ENCODE measurements at regions not wholly inside any gene's neighbourhood (a gene's known extent, or its start where the extent isn't known, plus 50 kb on each side); places are given as distances from the start of the nearest gene placed in this dataset.

- no peak for DNase-seq (ENCODE audit: low read depth, low spot score)
These were observed 197.0 kb upstream of the FKBP1C start for GRCh38 chr6:63014290-63014689.

DNA sequence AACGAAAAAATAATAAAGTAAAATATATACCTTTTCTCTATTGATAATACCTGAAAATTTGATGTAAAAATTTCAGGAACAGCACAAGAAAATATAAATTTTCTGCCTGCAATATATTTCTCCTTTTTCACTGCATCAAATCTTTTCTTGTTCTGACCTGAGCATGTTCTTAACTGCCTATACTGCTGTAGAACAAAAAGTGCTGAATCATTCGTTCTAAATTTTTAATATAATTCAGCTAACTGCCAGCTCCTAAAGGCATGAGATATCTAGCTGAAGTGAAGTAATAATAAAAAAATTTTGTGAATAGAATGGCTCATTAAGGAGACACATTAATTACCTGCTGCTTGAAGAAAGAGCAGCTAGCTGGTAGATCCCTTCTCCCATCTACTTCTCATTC, 188.6 kb upstream of the FKBP1C start:
- DNase-seq (ENCODE audit: low read depth, low spot score), result no peak

DNA sequence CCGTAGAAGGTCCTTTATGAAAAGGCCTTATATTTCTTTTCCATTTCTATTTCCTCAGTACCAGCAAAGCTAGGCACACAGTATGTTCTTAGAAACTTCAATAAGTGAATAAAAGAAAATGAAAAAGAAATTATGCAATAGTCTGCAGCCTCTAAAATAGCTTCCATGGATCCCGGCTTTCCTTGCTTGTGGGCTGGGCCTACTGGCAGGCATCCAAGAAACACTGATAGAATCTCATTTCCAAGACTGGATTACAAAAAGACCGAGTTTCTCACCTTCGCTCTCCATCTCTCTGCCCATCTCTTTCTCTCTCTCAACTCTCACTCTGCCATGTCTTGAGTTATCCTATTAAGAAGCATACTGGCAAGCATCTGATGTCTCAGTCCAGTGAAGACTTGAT, 187.5 kb upstream of the FKBP1C start:
- DNase-seq (ENCODE audit: low read depth, low spot score), result no peak

- DNase-seq (ENCODE audit: low read depth, low spot score), result peak; percentile 40
These were observed 162.1 kb upstream of the FKBP1C start for GRCh38 chr6:63049216-63049615.

GRCh38 chr6:63053206-63053605, 158.1 kb upstream of the FKBP1C start:
- peak; percentile 46 for DNase-seq (ENCODE audit: low read depth, low spot score)

GRCh38 chr6:63058601-63059000, 152.7 kb upstream of the FKBP1C start:
- DNase-seq (ENCODE audit: low read depth, low spot score), result peak; percentile 41

DNA sequence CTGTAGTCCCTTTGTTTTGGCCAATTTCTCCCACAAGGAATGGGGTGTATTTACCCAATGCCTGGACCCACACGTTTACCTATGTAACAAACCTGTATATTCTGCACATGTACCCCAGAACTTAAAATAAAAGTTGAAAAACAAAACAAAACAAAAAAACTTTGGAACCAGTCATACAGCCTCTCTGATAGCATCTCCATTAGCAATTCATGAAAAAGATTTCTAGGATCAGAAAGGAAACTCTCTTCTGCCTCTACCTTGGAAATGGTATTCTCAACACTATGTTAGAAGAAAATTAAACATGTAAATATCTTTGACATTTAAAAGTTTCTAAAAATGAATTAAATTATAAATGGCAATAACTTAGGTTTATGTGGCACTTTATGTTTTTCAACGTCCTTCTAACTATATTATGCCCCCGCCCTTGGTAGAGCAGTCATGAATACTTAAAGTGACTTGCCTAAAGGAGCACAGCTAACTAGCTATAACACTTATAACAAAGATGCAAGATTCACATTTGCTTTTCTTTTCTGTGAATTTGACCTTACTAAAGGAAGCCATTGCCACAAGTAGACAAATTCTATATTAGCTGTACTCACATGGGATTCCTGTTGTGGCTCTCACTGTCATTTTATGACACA, 147.5 kb upstream of the FKBP1C start:
- no peak for DNase-seq (ENCODE audit: low read depth, low spot score)

GRCh38 chr6:63066055-63066704, 145.1 kb upstream of the FKBP1C start:
- DNase-seq (ENCODE audit: low read depth, low spot score), result peak; percentile 44

DNA sequence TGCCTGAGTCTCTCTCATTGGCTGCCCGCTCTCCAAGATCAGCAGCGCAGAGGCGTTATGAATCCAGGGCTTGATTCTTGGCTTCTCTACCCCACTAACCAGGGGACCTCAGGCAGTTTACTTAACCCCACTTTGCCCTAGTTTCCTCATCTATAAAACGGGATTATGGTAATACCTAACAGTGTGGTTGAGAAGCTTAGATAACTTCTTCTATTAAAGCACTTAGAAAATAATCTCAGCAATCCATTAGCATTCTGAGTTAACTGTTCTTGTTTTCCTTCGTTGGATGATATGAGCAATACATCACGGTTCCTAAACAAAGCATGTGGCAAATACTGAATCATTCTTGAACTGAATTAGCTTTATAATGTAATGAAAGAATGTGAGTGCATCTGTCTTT, 116.3 kb upstream of the FKBP1C start:
- DNase-seq (ENCODE audit: low read depth, low spot score), result no peak

DNA sequence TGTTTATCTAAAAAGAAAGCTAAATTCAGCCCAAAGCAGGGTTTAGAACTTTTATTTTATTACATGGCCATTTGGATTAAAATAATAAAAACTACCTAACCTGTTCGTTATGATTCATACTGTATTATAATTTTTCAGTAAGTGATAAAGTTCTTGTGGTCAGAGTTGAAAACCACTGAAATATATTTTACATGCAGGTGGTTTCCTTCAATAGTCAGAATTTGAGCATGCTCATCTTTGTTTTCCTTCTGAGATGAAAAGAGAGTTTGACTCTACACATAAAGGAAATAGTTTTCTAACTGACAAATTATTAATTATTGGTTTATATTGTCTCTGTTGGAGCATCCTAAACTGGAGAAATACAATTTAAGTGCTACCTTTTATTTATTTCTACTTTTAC, 114.0 kb upstream of the FKBP1C start:
- no peak for DNase-seq (ENCODE audit: low read depth, low spot score)

GRCh38 chr6:63098789-63099188, 112.5 kb upstream of the FKBP1C start:
- DNase-seq (ENCODE audit: low read depth, low spot score), result no peak

DNA sequence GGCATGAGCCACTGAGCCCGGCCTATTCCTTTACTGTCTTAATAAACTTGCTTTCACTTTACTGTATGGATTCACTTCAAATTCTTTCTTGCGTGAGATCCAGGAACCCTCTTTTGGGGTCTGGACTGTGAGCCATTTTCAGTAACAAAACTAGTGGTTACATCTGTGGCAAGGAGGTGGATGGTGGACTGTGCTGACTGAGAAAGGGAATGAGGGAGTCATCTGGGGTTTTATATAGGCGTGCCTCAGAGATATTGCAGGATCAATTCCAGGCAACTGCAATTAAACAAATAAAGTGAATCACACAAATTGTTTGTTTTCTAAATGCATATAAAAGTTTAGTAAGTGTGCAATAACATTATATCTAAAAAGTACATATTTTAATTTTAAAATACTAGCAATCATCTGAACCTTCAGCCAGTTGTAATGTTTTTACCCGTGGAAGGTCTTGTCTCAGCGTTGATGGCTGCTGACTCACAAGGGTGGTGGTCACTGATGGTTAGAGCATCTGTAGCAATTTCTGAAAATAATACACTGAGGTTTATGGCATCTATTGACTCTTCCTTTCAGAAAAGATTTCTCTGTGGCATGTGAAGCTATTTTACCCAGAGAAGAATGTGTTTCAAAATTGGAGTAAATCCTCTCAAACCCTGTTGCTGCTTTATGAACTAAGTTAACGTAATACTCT, 111.4 kb upstream of the FKBP1C start:
- DNase-seq (ENCODE audit: low read depth, low spot score), result no peak

- DNase-seq (ENCODE audit: low read depth, low spot score), result no peak
These were observed 96.6 kb upstream of the FKBP1C start for GRCh38 chr6:63114610-63115211.

- DNase-seq (ENCODE audit: low read depth, low spot score), result no peak
These were observed 90.1 kb upstream of the FKBP1C start for GRCh38 chr6:63121166-63121565.

DNA sequence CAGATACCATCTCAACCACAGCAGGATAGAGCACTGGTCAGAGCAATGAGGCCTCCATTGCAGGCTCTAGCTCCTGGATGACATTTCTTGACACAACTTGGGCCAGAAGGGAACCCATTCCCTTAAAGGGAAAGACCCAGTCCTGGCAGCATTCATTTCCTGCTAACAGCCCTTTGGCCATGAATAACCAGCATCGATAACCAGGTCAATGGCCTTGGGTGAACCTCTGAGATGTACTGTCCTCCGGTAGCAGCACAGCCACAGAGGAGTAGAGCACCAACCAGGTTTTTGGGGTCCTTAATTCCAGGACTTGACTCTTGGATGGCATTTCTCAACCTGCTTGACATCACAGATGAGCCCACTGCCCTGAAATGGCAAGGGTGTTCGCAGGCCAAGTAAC, 71.2 kb upstream of the FKBP1C start:
- DNase-seq (ENCODE audit: low read depth, low spot score), result no peak

DNA sequence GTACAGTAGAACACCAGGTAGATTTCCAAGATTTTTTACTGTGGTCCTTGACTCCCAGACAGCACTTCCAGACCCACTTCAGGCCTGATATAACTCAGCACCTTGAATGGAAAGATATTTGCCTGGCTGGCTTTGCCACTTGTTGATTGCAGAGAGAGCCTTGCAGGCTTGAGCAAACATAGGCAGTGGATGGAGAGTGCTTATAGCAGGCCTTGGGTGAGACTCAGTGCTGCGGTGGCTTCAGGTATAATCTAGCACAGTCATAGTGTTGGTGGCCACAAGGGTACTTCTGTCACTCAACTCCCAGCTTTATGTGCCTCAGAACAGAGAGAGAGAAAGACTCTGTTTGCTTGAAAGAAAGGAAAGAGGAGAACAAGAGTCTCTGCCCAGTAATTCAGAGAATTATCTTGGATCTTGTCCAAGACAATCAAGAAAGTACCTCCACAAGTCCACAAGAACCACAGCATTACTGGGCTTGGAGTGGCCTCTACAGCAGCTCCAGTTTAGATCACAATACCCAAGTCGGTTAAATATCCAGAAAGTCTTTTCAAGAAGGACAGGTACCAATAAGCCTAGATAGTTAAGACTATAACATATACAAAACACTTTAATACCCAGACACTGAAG, 70.5 kb upstream of the FKBP1C start:
- DNase-seq (ENCODE audit: low read depth, low spot score), result no peak

DNA sequence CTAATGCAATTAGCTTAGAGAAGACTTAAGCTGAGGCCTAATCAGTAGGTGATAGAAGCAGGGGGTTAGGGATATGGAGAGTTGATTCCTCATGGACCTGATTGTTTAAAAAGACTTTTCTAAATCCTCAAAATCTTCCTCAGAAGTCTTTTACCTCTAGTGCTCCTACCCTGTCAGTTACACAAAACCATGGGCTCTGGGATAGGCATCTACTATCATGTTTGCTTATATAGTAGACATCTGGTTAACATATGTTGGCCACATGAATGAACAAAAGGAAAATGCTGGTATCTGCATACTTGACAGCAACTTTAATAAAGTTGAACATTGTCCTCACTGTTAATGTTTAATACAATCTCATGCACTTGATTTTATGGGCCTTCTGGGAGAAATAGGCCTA, 61.5 kb upstream of the FKBP1C start:
- DNase-seq (ENCODE audit: low read depth, low spot score), result no peak

GRCh38 chr6:63154535-63154934, 56.7 kb upstream of the FKBP1C start:
- DNase-seq (ENCODE audit: low read depth, low spot score), result no peak
